Upper lobe of right lung (tissue), 1 donor: ENCODE measurements at regions not wholly inside any gene's neighbourhood (a gene's known extent, or its start where the extent isn't known, plus 50 kb on each side); places are given as distances from the start of the nearest gene placed in this dataset.

ENCODE experiments used
- ATAC-seq: fragments of 200-7000 bp; cut with Tn5 transposase; one replicate; pipeline ENCODE4 v1.9.1; 2020; ENCODE audit warnings: mild to moderate bottlenecking, moderate library complexity
- DNase-seq: peaks from one replicate; pipeline ENCODE4 v3.0.0-alpha.2; 2020
- H3K27ac ChIP-seq: fragments of 200-600 bp; one replicate; pipeline ENCODE4 v1.8.0; 2022
- H3K27me3 ChIP-seq: fragments of 200-600 bp; one replicate; pipeline ENCODE4 v1.8.0; 2022; ENCODE audit warnings: mild to moderate bottlenecking
- H3K36me3 ChIP-seq: fragments of 200-600 bp; one replicate; pipeline ENCODE4 v1.8.0; 2022
- H3K4me1 ChIP-seq: fragments of 200-600 bp; one replicate; pipeline ENCODE4 v1.8.0; 2022
- H3K4me3 ChIP-seq: fragments of 200-600 bp; one replicate; pipeline ENCODE4 v1.8.0; 2022; ENCODE audit warnings: mild to moderate bottlenecking
- H3K9me3 ChIP-seq: fragments of 200-600 bp; one replicate; pipeline ENCODE4 v1.8.0; 2022
- CTCF ChIP-seq: fragments of 200-600 bp; IDR thresholded peaks from one replicate; pipeline ENCODE4 v1.8.0; 2022; ENCODE audit warnings: antibody characterized with exemption
- intact Hi-C: fragments of 100-400 bp; cut with DNase I; formaldehyde crosslinking; loops from one replicate; pipeline ENCODE4 v1.11.0; 2022
- donor health status: DM: no; HTN: yes; CAD: no; lungs with severe emphysema.

- no peak for ATAC-seq
- H3K9me3 ChIP-seq: no peaks in the 10 kb centered on the region
- no peaks in the 10 kb centered on the region for H3K4me1 ChIP-seq
- no peak overlapping the region for H3K27ac ChIP-seq
- intact Hi-C loops: no loop called here
- no peak overlapping the region for H3K4me3 ChIP-seq
- peak; percentile 10 for TF ChIP-seq CTCF
- no peaks in the 10 kb centered on the region for H3K27me3 ChIP-seq
- DNase-seq: no peak
- H3K36me3 ChIP-seq: no peaks in the 10 kb centered on the region
Observed at GRCh38 chr6:50264995-50265571, 215.4 kb upstream of the DEFB112 start.

GRCh38 chr6:50270415-50270814 lies 220.7 kb upstream of the DEFB112 start:
- Histone ChIP-seq H3K36me3 (no peaks in the 10 kb centered on the region), H3K4me3 (no peak overlapping the region), H3K27me3 (no peaks in the 10 kb centered on the region), H3K27ac (no peak overlapping the region), H3K4me1 (no peaks in the 10 kb centered on the region), H3K9me3 (no peaks in the 10 kb centered on the region)
- ATAC-seq (no peak), DNase-seq (no peak)
- TF ChIP-seq CTCF: no peak
- intact Hi-C loops: no loop called here

GRCh38 chr6:50271266-50271665 lies 221.5 kb upstream of the DEFB112 start:
- ATAC-seq (no peak), DNase-seq (no peak)
- no peak for TF ChIP-seq CTCF
- Histone ChIP-seq H3K9me3 (no peaks in the 10 kb centered on the region), H3K36me3 (no peaks in the 10 kb centered on the region), H3K27me3 (no peaks in the 10 kb centered on the region), H3K4me1 (no peaks in the 10 kb centered on the region), H3K27ac (no peak overlapping the region), H3K4me3 (no peak overlapping the region)
- intact Hi-C loops: no loop called here

GRCh38 chr6:50271817-50272216 lies 222.1 kb upstream of the DEFB112 start:
- no peak for DNase-seq
- no peak for ATAC-seq
- H3K36me3 ChIP-seq: no peaks in the 10 kb centered on the region
- TF ChIP-seq CTCF: no peak
- intact Hi-C loops: no loop called here
- no peaks in the 10 kb centered on the region for H3K27me3 ChIP-seq
- no peaks in the 10 kb centered on the region for H3K9me3 ChIP-seq
- no peaks in the 10 kb centered on the region for H3K4me1 ChIP-seq
- no peak overlapping the region for H3K4me3 ChIP-seq
- no peak overlapping the region for H3K27ac ChIP-seq

GRCh38 chr6:50272611-50273010 lies 222.9 kb upstream of the DEFB112 start:
- no peaks in the 10 kb centered on the region for H3K9me3 ChIP-seq
- ATAC-seq (no peak), DNase-seq (no peak)
- H3K27ac ChIP-seq: no peak overlapping the region
- no peaks in the 10 kb centered on the region for H3K4me1 ChIP-seq
- no peak overlapping the region for H3K4me3 ChIP-seq
- intact Hi-C loops: no loop called here
- H3K36me3 ChIP-seq: no peaks in the 10 kb centered on the region
- no peak for TF ChIP-seq CTCF
- no peaks in the 10 kb centered on the region for H3K27me3 ChIP-seq

GRCh38 chr6:50276771-50277261 lies 227.1 kb upstream of the DEFB112 start:
- Histone ChIP-seq H3K4me1 (no peaks in the 10 kb centered on the region), H3K4me3 (no peak overlapping the region), H3K36me3 (no peaks in the 10 kb centered on the region), H3K27ac (no peak overlapping the region), H3K9me3 (no peaks in the 10 kb centered on the region), H3K27me3 (no peaks in the 10 kb centered on the region)
- no peak for TF ChIP-seq CTCF
- ATAC-seq (no peak), DNase-seq (no peak)
- intact Hi-C loops: no loop called here
